ENCODE measurements at regions not wholly inside any gene's neighbourhood (a gene's known extent, or its start where the extent isn't known, plus 50 kb on each side); places are given as distances from the start of the nearest gene placed in this dataset.

DNA sequence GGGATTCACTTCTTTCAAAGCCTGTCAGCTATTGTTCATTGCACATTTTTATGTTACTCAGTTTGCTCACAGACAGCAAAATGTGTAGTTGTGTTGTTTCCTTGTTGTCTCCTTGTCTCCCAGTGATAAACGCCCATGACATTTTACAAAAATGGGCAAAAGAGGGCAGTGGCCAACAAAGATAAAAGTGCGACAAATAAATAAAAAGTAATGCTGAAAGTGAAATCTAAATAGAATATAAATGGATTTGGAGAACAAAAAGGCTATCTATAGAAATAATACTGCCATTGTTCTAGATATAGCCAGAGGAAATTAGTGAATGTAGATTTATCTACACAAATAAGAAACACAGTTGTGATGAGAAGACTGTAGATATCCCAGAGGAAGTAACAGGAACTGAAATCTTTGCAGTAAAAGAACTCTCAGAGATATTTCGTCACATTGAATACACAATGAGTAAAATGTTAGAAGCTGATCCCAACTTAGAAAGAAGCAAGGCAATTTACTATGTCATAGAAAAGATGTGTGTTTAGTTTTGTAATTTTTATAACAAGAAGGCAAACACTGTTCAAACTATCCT lies 1186.2 kb upstream of the FAM98A start:
- TF ChIP-seq TEAD1 (CRISPR knock-in tag; IDR thresholded peaks at IDR 0.05) (no peak), SP1 (CRISPR knock-in tag; conservative IDR thresholded peaks at IDR 0.05) (no peak), NFE2L1 (CRISPR knock-in tag; IDR thresholded peaks at IDR 0.05) (no peak), EMX1 (CRISPR knock-in tag; IDR thresholded peaks at IDR 0.05) (no peak), NFYB (CRISPR knock-in tag; conservative IDR thresholded peaks at IDR 0.05; ENCODE audit: low read depth) (no peak), JUN (CRISPR knock-in tag; IDR thresholded peaks at IDR 0.05) (no peak), ZNF263 (CRISPR knock-in tag; IDR thresholded peaks at IDR 0.05; ENCODE audit: low read depth) (no peak)
- TF ChIP-seq, protein P1, sequence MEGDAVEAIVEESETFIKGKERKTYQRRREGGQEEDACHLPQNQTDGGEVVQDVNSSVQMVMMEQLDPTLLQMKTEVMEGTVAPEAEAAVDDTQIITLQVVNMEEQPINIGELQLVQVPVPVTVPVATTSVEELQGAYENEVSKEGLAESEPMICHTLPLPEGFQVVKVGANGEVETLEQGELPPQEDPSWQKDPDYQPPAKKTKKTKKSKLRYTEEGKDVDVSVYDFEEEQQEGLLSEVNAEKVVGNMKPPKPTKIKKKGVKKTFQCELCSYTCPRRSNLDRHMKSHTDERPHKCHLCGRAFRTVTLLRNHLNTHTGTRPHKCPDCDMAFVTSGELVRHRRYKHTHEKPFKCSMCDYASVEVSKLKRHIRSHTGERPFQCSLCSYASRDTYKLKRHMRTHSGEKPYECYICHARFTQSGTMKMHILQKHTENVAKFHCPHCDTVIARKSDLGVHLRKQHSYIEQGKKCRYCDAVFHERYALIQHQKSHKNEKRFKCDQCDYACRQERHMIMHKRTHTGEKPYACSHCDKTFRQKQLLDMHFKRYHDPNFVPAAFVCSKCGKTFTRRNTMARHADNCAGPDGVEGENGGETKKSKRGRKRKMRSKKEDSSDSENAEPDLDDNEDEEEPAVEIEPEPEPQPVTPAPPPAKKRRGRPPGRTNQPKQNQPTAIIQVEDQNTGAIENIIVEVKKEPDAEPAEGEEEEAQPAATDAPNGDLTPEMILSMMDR (IDR thresholded peaks at IDR 0.05) = no peak
- TF ChIP-seq, protein P2, sequence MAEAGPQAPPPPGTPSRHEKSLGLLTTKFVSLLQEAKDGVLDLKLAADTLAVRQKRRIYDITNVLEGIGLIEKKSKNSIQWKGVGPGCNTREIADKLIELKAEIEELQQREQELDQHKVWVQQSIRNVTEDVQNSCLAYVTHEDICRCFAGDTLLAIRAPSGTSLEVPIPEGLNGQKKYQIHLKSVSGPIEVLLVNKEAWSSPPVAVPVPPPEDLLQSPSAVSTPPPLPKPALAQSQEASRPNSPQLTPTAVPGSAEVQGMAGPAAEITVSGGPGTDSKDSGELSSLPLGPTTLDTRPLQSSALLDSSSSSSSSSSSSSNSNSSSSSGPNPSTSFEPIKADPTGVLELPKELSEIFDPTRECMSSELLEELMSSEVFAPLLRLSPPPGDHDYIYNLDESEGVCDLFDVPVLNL (CRISPR knock-in tag; IDR thresholded peaks at IDR 0.05; ENCODE audit: borderline replicate concordance, low read depth) = no peak
- TF ChIP-seq, protein P3, sequence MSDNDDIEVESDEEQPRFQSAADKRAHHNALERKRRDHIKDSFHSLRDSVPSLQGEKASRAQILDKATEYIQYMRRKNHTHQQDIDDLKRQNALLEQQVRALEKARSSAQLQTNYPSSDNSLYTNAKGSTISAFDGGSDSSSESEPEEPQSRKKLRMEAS (CRISPR knock-in tag; IDR thresholded peaks at IDR 0.05) = no peak
- TF ChIP-seq, protein P4, sequence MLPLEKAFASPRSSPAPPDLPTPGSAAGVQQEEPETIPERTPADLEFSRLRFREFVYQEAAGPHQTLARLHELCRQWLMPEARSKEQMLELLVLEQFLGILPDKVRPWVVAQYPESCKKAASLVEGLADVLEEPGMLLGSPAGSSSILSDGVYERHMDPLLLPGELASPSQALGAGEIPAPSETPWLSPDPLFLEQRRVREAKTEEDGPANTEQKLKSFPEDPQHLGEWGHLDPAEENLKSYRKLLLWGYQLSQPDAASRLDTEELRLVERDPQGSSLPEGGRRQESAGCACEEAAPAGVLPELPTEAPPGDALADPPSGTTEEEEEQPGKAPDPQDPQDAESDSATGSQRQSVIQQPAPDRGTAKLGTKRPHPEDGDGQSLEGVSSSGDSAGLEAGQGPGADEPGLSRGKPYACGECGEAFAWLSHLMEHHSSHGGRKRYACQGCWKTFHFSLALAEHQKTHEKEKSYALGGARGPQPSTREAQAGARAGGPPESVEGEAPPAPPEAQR (CRISPR knock-in tag; IDR thresholded peaks at IDR 0.05) = no peak
- TF ChIP-seq, protein P5, sequence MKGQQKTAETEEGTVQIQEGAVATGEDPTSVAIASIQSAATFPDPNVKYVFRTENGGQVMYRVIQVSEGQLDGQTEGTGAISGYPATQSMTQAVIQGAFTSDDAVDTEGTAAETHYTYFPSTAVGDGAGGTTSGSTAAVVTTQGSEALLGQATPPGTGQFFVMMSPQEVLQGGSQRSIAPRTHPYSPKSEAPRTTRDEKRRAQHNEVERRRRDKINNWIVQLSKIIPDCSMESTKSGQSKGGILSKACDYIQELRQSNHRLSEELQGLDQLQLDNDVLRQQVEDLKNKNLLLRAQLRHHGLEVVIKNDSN (CRISPR knock-in tag; IDR thresholded peaks at IDR 0.05) = no peak
- TF ChIP-seq, protein P6, sequence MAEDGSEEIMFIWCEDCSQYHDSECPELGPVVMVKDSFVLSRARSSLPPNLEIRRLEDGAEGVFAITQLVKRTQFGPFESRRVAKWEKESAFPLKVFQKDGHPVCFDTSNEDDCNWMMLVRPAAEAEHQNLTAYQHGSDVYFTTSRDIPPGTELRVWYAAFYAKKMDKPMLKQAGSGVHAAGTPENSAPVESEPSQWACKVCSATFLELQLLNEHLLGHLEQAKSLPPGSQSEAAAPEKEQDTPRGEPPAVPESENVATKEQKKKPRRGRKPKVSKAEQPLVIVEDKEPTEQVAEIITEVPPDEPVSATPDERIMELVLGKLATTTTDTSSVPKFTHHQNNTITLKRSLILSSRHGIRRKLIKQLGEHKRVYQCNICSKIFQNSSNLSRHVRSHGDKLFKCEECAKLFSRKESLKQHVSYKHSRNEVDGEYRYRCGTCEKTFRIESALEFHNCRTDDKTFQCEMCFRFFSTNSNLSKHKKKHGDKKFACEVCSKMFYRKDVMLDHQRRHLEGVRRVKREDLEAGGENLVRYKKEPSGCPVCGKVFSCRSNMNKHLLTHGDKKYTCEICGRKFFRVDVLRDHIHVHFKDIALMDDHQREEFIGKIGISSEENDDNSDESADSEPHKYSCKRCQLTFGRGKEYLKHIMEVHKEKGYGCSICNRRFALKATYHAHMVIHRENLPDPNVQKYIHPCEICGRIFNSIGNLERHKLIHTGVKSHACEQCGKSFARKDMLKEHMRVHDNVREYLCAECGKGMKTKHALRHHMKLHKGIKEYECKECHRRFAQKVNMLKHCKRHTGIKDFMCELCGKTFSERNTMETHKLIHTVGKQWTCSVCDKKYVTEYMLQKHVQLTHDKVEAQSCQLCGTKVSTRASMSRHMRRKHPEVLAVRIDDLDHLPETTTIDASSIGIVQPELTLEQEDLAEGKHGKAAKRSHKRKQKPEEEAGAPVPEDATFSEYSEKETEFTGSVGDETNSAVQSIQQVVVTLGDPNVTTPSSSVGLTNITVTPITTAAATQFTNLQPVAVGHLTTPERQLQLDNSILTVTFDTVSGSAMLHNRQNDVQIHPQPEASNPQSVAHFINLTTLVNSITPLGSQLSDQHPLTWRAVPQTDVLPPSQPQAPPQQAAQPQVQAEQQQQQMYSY (CRISPR knock-in tag; IDR thresholded peaks at IDR 0.05) = no peak

Measured in WTC11 (cell line).